Endothelial cell of umbilical vein (primary cell): ENCODE measurements at regions not wholly inside any gene's neighbourhood (a gene's known extent, or its start where the extent isn't known, plus 50 kb on each side); places are given as distances from the start of the nearest gene placed in this dataset.

ENCODE experiments used
- BruUV-seq: library from RNA; stranded (reverse); fragments of 400-500 nt; replicated peaks from 2 replicates; lab custom pipeline; 2021; lab: Mats Ljungman, UMichigan
- CTCF ChIA-PET: fragments of 300-600, 350-600 bp; sonication (Branson Sonifier 250); formaldehyde crosslinking; loops from one replicate; lab custom pipeline; 2021; ENCODE audit warnings: antibody characterized with exemption, inconsistent platforms; lab: Charles Lee
- POLR2A ChIA-PET: fragments of 300-600, 350-600 bp; sonication (Branson Sonifier 250); formaldehyde crosslinking; loops from one replicate; lab custom pipeline; 2021; ENCODE audit warnings: antibody characterized with exemption, inconsistent platforms; lab: Charles Lee
- DNase-seq: peaks from one replicate; pipeline ENCODE4 v3.0.0-alpha.2; 2011; ENCODE audit warnings: low read depth, low spot score
- FAIRE-seq: peaks from 2 replicates; lab custom pipeline; 2011; peaks lifted over from hg19 to GRCh38; lab: Jason Lieb, UNC
- H2AFZ ChIP-seq: 2 replicates; pipeline ENCODE4 v1.6.0; 2012; ENCODE audit warnings: low read depth, low read length, control low read depth, inconsistent platforms
- H3K27ac ChIP-seq: 2 replicates; pipeline ENCODE4 v1.5.1; 2011; ENCODE audit warnings: low read depth, mild to moderate bottlenecking, control low read depth, low read length, moderate library complexity; ENCODE audit not compliant: insufficient read depth
- H3K27me3 ChIP-seq, 2 experiments: 2 replicates each; pipeline versions ENCODE4 v1.6.0 to v1.6.1; 2011; ENCODE audit warnings: low read length in 2 of 2, mixed read lengths in 1 of 2; ENCODE audit not compliant: control insufficient read depth in 2 of 2, insufficient read depth in 2 of 2
- H3K36me3 ChIP-seq, 2 experiments: 2 replicates in 1 of 2; 3 replicates in 1 of 2; pipeline ENCODE4 v1.5.1; 2011; ENCODE audit warnings: low read length in 2 of 2, mild to moderate bottlenecking in 1 of 2, moderate library complexity in 1 of 2; ENCODE audit not compliant: control insufficient read depth in 2 of 2, insufficient read depth in 2 of 2; ENCODE audit errors: extremely low read depth in 1 of 2
- H3K4me1 ChIP-seq: 3 replicates; pipeline ENCODE4 v1.5.1; 2011; ENCODE audit warnings: mild to moderate bottlenecking, low read length; ENCODE audit not compliant: control insufficient read depth, insufficient read depth; ENCODE audit errors: extremely low read depth
- H3K4me2 ChIP-seq: 2 replicates; pipeline ENCODE4 v1.6.1; 2011; ENCODE audit warnings: low read length, control low read depth, mixed read lengths; ENCODE audit not compliant: insufficient read depth
- H3K4me3 ChIP-seq, 3 experiments: fragments of 200-600 bp in 1 of 3; sonication (generic), shearing (Covaris generic) in 1 of 3; replicated peaks in 1 of 3; 2 replicates each; pipeline ENCODE4 v1.5.1; 2011 to 2016; ENCODE audit warnings: control low read depth in 3 of 3, low read length in 3 of 3, mild to moderate bottlenecking in 2 of 3, inconsistent platforms in 1 of 3, low read depth in 1 of 3, moderate library complexity in 1 of 3; ENCODE audit not compliant: insufficient read depth in 1 of 3
- H3K79me2 ChIP-seq: 2 replicates; pipeline ENCODE4 v1.6.0; 2012; ENCODE audit warnings: low read length, inconsistent platforms; ENCODE audit not compliant: control insufficient read depth, insufficient read depth
- H3K9ac ChIP-seq: replicated peaks from 2 replicates; pipeline ENCODE3; 2011; ENCODE audit warnings: low read length, control low read depth; ENCODE audit not compliant: insufficient read depth; ENCODE audit errors: extremely low read depth
- H3K9me1 ChIP-seq: replicated peaks from 3 replicates; pipeline ENCODE4 v1.6.0; 2011; ENCODE audit warnings: mild to moderate bottlenecking, low read length; ENCODE audit not compliant: control insufficient read depth, insufficient read depth; ENCODE audit errors: extremely low read depth
- H3K9me3 ChIP-seq: replicated peaks from 2 replicates; pipeline ENCODE4 v1.5.1; 2012; ENCODE audit warnings: low read length, inconsistent platforms; ENCODE audit not compliant: control insufficient read depth, insufficient read depth
- H4K20me1 ChIP-seq: replicated peaks from 2 replicates; pipeline ENCODE3; 2011; ENCODE audit warnings: mild to moderate bottlenecking, low read length; ENCODE audit not compliant: control insufficient read depth, insufficient read depth; ENCODE audit errors: extremely low read depth
- EZH2 ChIP-seq: IDR thresholded peaks from 2 replicates; pipeline ENCODE4 v1.6.1; 2012; ENCODE audit warnings: borderline replicate concordance, low read depth, mild to moderate bottlenecking, moderate library complexity, low read length, inconsistent platforms; ENCODE audit not compliant: severe bottlenecking
- FOS ChIP-seq: IDR thresholded peaks from 2 replicates; pipeline ENCODE4 v1.6.1; 2011; ENCODE audit warnings: mild to moderate bottlenecking, low read length, moderate library complexity, borderline replicate concordance; ENCODE audit not compliant: insufficient read depth
- GATA2 ChIP-seq: IDR thresholded peaks from 2 replicates; pipeline ENCODE4 v1.7.0; 2011; ENCODE audit warnings: low read depth, mild to moderate bottlenecking, moderate library complexity, mixed read lengths, low read length; ENCODE audit not compliant: insufficient read length, insufficient read depth
- JUN ChIP-seq: IDR thresholded peaks from 2 replicates; pipeline ENCODE4 v1.6.1; 2011; ENCODE audit warnings: borderline replicate concordance, low read depth; ENCODE audit not compliant: insufficient read length, insufficient read depth
- MYC ChIP-seq: IDR thresholded peaks from one replicate; pipeline ENCODE4 v1.6.1; 2011; ENCODE audit warnings: mild to moderate bottlenecking, low read depth, low read length
- POLR2A ChIP-seq: IDR thresholded peaks from 2 replicates; pipeline ENCODE4 v1.6.1; 2012; ENCODE audit warnings: low read depth, mild to moderate bottlenecking, control low read depth, low read length
- POLR2AphosphoS5 ChIP-seq: IDR thresholded peaks from 2 replicates; pipeline ENCODE4 v1.6.1; 2012; ENCODE audit warnings: low read depth, mild to moderate bottlenecking, control low read depth, low read length, moderate library complexity; ENCODE audit not compliant: insufficient read depth
- dilution Hi-C: fragments of 300-500 bp; cut with MboI; formaldehyde crosslinking; loops from one replicate; pipeline ENCODE4 v1.15.0; 2019; ENCODE audit warnings: low sequenced_read_pairs; ENCODE audit not compliant: extremely low pct_ligation_motif_present
- intact Hi-C: fragments of 100-400 bp; cut with micrococcal nuclease; formaldehyde crosslinking; loops from one replicate; pipeline ENCODE4 v1.10.0; 2022
- TF ChIP-seq, protein P1 (sequence below): IDR thresholded peaks from 2 replicates; pipeline ENCODE4 v1.6.1; 2011; ENCODE audit not compliant: insufficient read depth, insufficient read length
- TF ChIP-seq, protein P2 (sequence below), 2 donors: IDR thresholded peaks; 1 replicate in 1 of 2; 2 replicates in 1 of 2; pipeline ENCODE4 v1.5.1; 2011; ENCODE audit warnings: low read length in 2 of 2, mild to moderate bottlenecking in 2 of 2, moderate library complexity in 2 of 2, control low read depth in 1 of 2, inconsistent platforms in 1 of 2, low read depth in 1 of 2; ENCODE audit not compliant: insufficient read depth in 1 of 2; ENCODE audit errors: extremely low read depth in 1 of 2

DNA sequence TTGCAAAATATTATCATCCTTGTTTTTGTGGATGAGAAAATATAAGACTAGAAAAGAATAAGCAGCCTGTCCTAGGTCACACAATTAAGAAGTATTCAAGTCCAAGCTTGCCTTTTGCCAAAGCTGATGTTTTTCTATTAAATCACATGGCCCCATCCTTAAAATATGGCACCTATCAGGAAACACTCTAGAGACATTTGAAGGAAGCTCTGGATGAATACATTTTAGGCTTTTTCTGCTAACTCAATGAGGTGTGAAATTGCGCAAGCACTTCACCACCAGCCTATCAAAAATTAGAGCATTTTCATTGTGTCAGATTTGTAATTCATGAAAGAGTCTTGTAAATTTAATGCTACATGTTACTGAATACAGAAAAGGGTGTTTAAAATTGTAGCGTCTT is 251.1 kb upstream of the MAD2L1 start:
- Histone ChIP-seq H3K4me1 (no peaks in the 10 kb centered on the region), H3K9ac (no peak overlapping the region), H3K4me2 (no peak overlapping the region), H3K36me3 (no peaks in the 10 kb centered on the region), H3K27me3 (no peaks in the 10 kb centered on the region), H3K27ac (no peak overlapping the region), H4K20me1 (no peaks in the 10 kb centered on the region), H3K9me3 (no peaks in the 10 kb centered on the region), H2AFZ (no peak overlapping the region), H3K4me3 (no peak overlapping the region), H3K79me2 (no peaks in the 10 kb centered on the region), H3K9me1 (no peaks in the 10 kb centered on the region)
- DNase-seq, result no peak
- CTCF ChIA-PET, result no interaction called here
- no peak for FAIRE-seq
- intact Hi-C loops (loop anchor here (2.0 kb wide), 1 partner anchor 15 kb away; no protein-coding TSS in a partner anchor), dilution Hi-C loops (no loop called here)
- TF ChIP-seq GATA2 (no peak), EZH2 (no peak), MYC (no peak), FOS (no peak), POLR2AphosphoS5 (no peak), POLR2A (no peak), JUN (no peak)
- TF ChIP-seq, protein P1, sequence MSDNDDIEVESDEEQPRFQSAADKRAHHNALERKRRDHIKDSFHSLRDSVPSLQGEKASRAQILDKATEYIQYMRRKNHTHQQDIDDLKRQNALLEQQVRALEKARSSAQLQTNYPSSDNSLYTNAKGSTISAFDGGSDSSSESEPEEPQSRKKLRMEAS, result no peak
- TF ChIP-seq, protein P2, sequence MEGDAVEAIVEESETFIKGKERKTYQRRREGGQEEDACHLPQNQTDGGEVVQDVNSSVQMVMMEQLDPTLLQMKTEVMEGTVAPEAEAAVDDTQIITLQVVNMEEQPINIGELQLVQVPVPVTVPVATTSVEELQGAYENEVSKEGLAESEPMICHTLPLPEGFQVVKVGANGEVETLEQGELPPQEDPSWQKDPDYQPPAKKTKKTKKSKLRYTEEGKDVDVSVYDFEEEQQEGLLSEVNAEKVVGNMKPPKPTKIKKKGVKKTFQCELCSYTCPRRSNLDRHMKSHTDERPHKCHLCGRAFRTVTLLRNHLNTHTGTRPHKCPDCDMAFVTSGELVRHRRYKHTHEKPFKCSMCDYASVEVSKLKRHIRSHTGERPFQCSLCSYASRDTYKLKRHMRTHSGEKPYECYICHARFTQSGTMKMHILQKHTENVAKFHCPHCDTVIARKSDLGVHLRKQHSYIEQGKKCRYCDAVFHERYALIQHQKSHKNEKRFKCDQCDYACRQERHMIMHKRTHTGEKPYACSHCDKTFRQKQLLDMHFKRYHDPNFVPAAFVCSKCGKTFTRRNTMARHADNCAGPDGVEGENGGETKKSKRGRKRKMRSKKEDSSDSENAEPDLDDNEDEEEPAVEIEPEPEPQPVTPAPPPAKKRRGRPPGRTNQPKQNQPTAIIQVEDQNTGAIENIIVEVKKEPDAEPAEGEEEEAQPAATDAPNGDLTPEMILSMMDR (IDR thresholded peaks at IDR 0.05; ENCODE audit: extremely low read depth in 1 of 2, insufficient read depth in 1 of 2, low read depth in 1 of 2, low read length in 2 of 2), result no peak
- BruUV-seq, result no TSS peak
- POLR2A ChIA-PET, result no interaction called here
